ENCODE measurements at regions not wholly inside any gene's neighbourhood (a gene's known extent, or its start where the extent isn't known, plus 50 kb on each side); places are given as distances from the start of the nearest gene placed in this dataset.

DNA sequence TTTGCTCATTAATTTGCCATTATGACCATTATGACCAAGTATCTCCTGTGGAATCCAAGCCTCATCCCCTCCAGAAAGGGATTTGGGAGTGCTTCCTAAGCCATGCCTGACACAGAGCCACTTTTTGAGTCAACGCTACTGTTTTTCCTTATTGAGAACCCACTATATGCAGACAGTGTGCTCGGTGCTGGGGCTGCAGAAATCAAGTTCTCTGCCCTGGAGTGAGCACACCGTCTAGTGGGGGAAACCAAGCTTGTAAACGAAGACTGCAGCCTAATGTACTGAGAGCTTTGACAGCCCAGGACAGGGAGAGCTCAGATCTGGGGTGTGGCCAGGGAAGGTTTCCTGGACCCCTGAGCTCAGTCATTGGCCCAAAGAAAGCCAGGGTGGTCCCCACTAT lies 111.0 kb downstream of the ENGASE start:
- TF ChIP-seq CTCF (IDR thresholded peaks at IDR 0.05) = no peak

GRCh38 chr17:79184219-79184618 lies 109.6 kb downstream of the ENGASE start:
- no peak for TF ChIP-seq CTCF (IDR thresholded peaks at IDR 0.05)

- no peak for TF ChIP-seq CTCF (IDR thresholded peaks at IDR 0.05)
Observed at GRCh38 chr17:79183293-79184158, 108.9 kb downstream of the ENGASE start.

DNA sequence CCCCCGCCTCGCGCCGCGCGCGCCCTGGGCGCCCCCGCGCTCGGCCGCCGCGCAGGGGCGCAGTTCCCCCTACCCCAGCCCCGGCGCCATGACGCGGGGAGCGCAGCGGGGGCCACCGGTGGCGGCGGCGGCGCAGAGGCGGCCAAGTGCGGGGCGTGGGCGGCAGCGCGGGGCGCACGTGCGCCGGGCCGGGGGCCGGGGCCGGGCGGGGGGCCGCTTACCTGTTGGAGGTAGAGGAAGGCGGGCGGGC lies 108.3 kb downstream of the ENGASE start:
- TF ChIP-seq CTCF (IDR thresholded peaks at IDR 0.05) = no peak

GRCh38 chr17:79182176-79183042 lies 107.8 kb downstream of the ENGASE start:
- TF ChIP-seq CTCF (IDR thresholded peaks at IDR 0.05) = no peak

GRCh38 chr17:79180358-79181005 lies 105.9 kb downstream of the ENGASE start:
- TF ChIP-seq CTCF (IDR thresholded peaks at IDR 0.05) = no peak

DNA sequence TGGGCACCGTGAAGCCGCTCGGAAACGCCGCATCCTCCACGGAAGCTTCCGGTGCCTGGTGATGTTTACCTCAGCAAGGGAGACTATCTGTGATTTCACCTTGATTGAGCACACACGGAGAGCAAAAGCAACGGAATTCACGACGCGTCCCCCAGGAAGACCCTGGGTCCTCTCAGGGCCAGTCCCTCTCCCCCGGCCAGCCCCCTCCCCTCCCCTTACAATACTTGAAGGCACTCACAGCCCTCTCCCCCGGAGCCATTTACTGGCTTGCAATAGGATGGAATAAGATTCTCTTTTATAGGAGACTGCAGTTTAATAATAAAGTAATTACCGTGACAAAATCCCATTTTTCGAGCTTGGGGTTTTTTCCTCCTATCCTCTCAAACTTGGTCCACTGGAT lies 104.7 kb downstream of the ENGASE start:
- TF ChIP-seq CTCF (IDR thresholded peaks at IDR 0.05) = no peak

All from LNCAP (cell line).